ENCODE measurements at regions not wholly inside any gene's neighbourhood (a gene's known extent, or its start where the extent isn't known, plus 50 kb on each side); places are given as distances from the start of the nearest gene placed in this dataset.

DNA sequence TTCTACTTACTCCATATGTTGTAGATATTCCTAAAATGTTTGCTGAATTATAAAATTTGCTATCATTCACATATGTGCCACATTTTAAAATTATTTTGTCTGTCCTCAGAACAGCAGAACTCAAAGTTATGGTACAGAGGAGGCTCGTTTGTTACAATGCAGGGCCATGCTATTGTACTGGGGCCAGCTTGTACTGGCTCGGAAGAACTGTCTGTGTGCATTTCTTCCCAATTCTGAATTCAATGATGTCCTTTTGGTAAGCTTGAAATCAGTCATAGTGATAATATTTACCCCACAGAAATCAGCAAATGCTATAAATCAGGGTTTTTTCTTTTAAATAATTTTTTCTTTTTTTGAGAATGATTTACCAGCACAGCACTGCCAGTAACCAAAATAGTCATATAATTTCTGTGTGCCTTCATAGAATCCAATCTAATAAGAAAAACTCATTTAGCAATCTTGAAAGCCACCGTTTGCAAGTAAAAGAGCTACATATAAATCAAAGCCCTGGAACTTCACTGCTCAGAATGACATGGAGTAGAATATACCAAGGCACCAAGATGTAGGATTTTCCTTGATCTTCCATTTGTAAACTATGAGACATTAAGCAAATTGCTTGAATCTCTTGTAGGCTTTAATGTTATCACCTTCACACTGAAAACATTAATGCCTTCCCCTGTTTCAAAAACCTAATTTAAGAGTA is 90.7 kb upstream of the EPHA4 start:
- POLR2A ChIA-PET: no interaction called here
- DNase-seq (ENCODE audit: low read depth, low spot score) (no peak), ATAC-seq (no peak)
- Histone ChIP-seq H3K9me2 (ENCODE audit: insufficient read depth) (no peaks in the 10 kb centered on the region), H3K36me3 (ENCODE audit: control insufficient read depth in 1 of 2, insufficient read depth in 2 of 2, low read length in 2 of 2) (no peaks in the 10 kb centered on the region), H4K20me1 (ENCODE audit: insufficient read depth) (no peaks in the 10 kb centered on the region), H3K9me3 (ENCODE audit: control insufficient read depth in 1 of 2, insufficient read depth in 1 of 2, low read depth in 1 of 2, low read length in 2 of 2) (no peaks in the 10 kb centered on the region), H3K79me2 (ENCODE audit: insufficient read depth, low read length) (no peaks in the 10 kb centered on the region), H3K4me2 (ENCODE audit: low read length) (no peak overlapping the region), H3K27ac (ENCODE audit: low read depth, low read length) (no peak overlapping the region), H3K9ac (ENCODE audit: low read length) (no peak overlapping the region), H3K27me3 (ENCODE audit: insufficient read depth, low read length) (peaks cover 12% of the 10 kb centered on the region), H2AFZ (ENCODE audit: low read depth, low read length, poor library complexity, severe bottlenecking) (no peak overlapping the region), H3K4me1 (ENCODE audit: control insufficient read depth in 1 of 2, insufficient read depth in 2 of 2, low read length in 2 of 2) (no peaks in the 10 kb centered on the region), H3K4me3 (replicated peaks in 1 of 2; ENCODE audit: low read depth in 1 of 2, low read length in 2 of 2) (no peak overlapping the region)
- CTCF ChIA-PET: no interaction called here
- RAD21 ChIA-PET (ENCODE audit: low non-redundant PET in 1 of 2, low total read pairs in 2 of 2, uncharacterized antibody in 2 of 2, unreplicated experiment in 2 of 2): no interaction called here
- no TSS peak for BruUV-seq (replicated peaks)
- TF ChIP-seq JUND (IDR thresholded peaks at IDR 0.05): no peak
- TF ChIP-seq ZNF274 (IDR thresholded peaks at IDR 0.05; ENCODE audit: low read depth, low read length): no peak
- TF ChIP-seq EGR1 (IDR thresholded peaks at IDR 0.05; ENCODE audit: low read depth): no peak
- TF ChIP-seq ELF1 (IDR thresholded peaks at IDR 0.05; ENCODE audit: borderline replicate concordance, low read depth): no peak
- TF ChIP-seq ZFX (IDR thresholded peaks at IDR 0.05): no peak
- no peak for TF ChIP-seq YY1 (IDR thresholded peaks at IDR 0.05; ENCODE audit: extremely low read depth, insufficient replicate concordance, low read depth, low read length)
- TF ChIP-seq, protein P1, sequence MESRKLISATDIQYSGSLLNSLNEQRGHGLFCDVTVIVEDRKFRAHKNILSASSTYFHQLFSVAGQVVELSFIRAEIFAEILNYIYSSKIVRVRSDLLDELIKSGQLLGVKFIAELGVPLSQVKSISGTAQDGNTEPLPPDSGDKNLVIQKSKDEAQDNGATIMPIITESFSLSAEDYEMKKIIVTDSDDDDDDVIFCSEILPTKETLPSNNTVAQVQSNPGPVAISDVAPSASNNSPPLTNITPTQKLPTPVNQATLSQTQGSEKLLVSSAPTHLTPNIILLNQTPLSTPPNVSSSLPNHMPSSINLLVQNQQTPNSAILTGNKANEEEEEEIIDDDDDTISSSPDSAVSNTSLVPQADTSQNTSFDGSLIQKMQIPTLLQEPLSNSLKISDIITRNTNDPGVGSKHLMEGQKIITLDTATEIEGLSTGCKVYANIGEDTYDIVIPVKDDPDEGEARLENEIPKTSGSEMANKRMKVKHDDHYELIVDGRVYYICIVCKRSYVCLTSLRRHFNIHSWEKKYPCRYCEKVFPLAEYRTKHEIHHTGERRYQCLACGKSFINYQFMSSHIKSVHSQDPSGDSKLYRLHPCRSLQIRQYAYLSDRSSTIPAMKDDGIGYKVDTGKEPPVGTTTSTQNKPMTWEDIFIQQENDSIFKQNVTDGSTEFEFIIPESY (IDR thresholded peaks at IDR 0.05; ENCODE audit: extremely low read depth, insufficient replicate concordance, low read length): no peak
- intact Hi-C loops (cut with micrococcal nuclease): no loop called here

DNA sequence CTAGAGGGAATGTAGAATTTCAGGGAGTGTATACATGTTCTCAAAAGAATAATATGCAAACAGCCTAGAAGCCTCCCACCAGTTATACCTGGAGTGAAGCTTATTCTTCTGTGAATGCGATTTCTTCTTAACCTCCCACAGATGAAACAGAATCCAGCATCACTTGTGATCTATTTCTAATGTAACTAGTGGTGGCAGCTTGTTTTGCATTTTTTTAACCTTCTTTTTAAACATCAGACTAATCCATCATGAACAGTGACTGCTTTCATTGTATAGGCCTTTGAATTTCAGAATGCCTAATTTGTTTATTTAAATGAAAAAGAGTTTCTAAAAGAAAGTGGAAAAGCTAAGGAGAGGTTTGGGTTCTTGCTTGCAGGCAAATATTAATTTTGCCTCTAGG is 85.7 kb upstream of the EPHA4 start:
- Histone ChIP-seq H3K9me2 (ENCODE audit: insufficient read depth) (no peaks in the 10 kb centered on the region), H3K9ac (ENCODE audit: low read length) (no peak overlapping the region), H3K36me3 (ENCODE audit: control insufficient read depth in 1 of 2, insufficient read depth in 2 of 2, low read length in 2 of 2) (no peaks in the 10 kb centered on the region), H3K4me3 (replicated peaks in 1 of 2; ENCODE audit: low read depth in 1 of 2, low read length in 2 of 2) (no peak overlapping the region), H3K9me3 (ENCODE audit: control insufficient read depth in 1 of 2, insufficient read depth in 1 of 2, low read depth in 1 of 2, low read length in 2 of 2) (no peaks in the 10 kb centered on the region), H2AFZ (ENCODE audit: low read depth, low read length, poor library complexity, severe bottlenecking) (no peak overlapping the region), H3K27me3 (ENCODE audit: insufficient read depth, low read length) (peaks cover 12% of the 10 kb centered on the region), H3K4me1 (ENCODE audit: control insufficient read depth in 1 of 2, insufficient read depth in 2 of 2, low read length in 2 of 2) (no peaks in the 10 kb centered on the region), H3K4me2 (ENCODE audit: low read length) (no peak overlapping the region), H4K20me1 (ENCODE audit: insufficient read depth) (no peaks in the 10 kb centered on the region), H3K27ac (ENCODE audit: low read depth, low read length) (no peak overlapping the region), H3K79me2 (ENCODE audit: insufficient read depth, low read length) (no peaks in the 10 kb centered on the region)
- TF ChIP-seq, protein P2, sequence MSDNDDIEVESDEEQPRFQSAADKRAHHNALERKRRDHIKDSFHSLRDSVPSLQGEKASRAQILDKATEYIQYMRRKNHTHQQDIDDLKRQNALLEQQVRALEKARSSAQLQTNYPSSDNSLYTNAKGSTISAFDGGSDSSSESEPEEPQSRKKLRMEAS (IDR thresholded peaks at IDR 0.05): no peak
- no peak for TF ChIP-seq POLR2A (IDR thresholded peaks at IDR 0.05; ENCODE audit: borderline replicate concordance, extremely low read depth, insufficient read depth, insufficient read length)
- TF ChIP-seq POLR2AphosphoS5 (IDR thresholded peaks at IDR 0.05; ENCODE audit: low read depth, low read length): no peak
- no peak for TF ChIP-seq SP1 (IDR thresholded peaks at IDR 0.05; ENCODE audit: low read depth)
- no peak for TF ChIP-seq ZFX (IDR thresholded peaks at IDR 0.05)
- no peak for TF ChIP-seq SIN3A (IDR thresholded peaks at IDR 0.05; ENCODE audit: low read depth)
- no peak for TF ChIP-seq EZH2phosphoT487 (IDR thresholded peaks at IDR 0.05; ENCODE audit: borderline replicate concordance)
- TF ChIP-seq ZNF274 (IDR thresholded peaks at IDR 0.05; ENCODE audit: low read depth, low read length): no peak
- no peak for TF ChIP-seq RAD21 (IDR thresholded peaks at IDR 0.05; ENCODE audit: low read depth)
- TF ChIP-seq JUND (IDR thresholded peaks at IDR 0.05): no peak
- TF ChIP-seq EGR1 (IDR thresholded peaks at IDR 0.05; ENCODE audit: low read depth): no peak
- TF ChIP-seq, protein P3, sequence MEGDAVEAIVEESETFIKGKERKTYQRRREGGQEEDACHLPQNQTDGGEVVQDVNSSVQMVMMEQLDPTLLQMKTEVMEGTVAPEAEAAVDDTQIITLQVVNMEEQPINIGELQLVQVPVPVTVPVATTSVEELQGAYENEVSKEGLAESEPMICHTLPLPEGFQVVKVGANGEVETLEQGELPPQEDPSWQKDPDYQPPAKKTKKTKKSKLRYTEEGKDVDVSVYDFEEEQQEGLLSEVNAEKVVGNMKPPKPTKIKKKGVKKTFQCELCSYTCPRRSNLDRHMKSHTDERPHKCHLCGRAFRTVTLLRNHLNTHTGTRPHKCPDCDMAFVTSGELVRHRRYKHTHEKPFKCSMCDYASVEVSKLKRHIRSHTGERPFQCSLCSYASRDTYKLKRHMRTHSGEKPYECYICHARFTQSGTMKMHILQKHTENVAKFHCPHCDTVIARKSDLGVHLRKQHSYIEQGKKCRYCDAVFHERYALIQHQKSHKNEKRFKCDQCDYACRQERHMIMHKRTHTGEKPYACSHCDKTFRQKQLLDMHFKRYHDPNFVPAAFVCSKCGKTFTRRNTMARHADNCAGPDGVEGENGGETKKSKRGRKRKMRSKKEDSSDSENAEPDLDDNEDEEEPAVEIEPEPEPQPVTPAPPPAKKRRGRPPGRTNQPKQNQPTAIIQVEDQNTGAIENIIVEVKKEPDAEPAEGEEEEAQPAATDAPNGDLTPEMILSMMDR (IDR thresholded peaks at IDR 0.05 in 2 of 3, conservative IDR thresholded peaks at IDR 0.05 in 1 of 3; ENCODE audit: borderline replicate concordance in 1 of 3, insufficient read depth in 1 of 3, low read depth in 2 of 3, low read length in 2 of 3): no peak
- TF ChIP-seq CEBPB (IDR thresholded peaks at IDR 0.05; ENCODE audit: low read depth): no peak
- TF ChIP-seq FOSL1 (IDR thresholded peaks at IDR 0.05; ENCODE audit: low read depth): no peak
- TF ChIP-seq SRF (IDR thresholded peaks at IDR 0.05; ENCODE audit: low read depth): no peak
- no peak for ATAC-seq
- ChIA-PET RAD21 (ENCODE audit: low non-redundant PET in 1 of 2, low total read pairs in 2 of 2, uncharacterized antibody in 2 of 2, unreplicated experiment in 2 of 2) (no interaction called here), POLR2A (no interaction called here), CTCF (no interaction called here)
- BruUV-seq (replicated peaks): no TSS peak
- DNase-seq (ENCODE audit: low read depth, low spot score): no peak
- intact Hi-C loops (cut with micrococcal nuclease): no loop called here

Data from HCT116 (cell line).